Neural crest cell (in vitro differentiated cells): ENCODE measurements at regions not wholly inside any gene's neighbourhood (a gene's known extent, or its start where the extent isn't known, plus 50 kb on each side); places are given as distances from the start of the nearest gene placed in this dataset.

Source experiments
- DNase-seq: peaks from one replicate; pipeline ENCODE4 v3.0.0; 2021; ENCODE audit warnings: low read depth, mixed read lengths, low spot score
- H3K27ac Mint-ChIP-seq: one replicate; pipeline ENCODE4 v1.8.0; 2021; ENCODE audit warnings: mild to moderate bottlenecking, mixed read lengths; ENCODE audit not compliant: unreplicated experiment
- H3K27me3 Mint-ChIP-seq: 2 replicates; pipeline ENCODE4 v1.8.0; 2021; ENCODE audit warnings: low read depth, mild to moderate bottlenecking, mixed read lengths
- H3K36me3 Mint-ChIP-seq: 2 replicates; pipeline ENCODE4 v1.8.0; 2021; ENCODE audit warnings: low read depth, mild to moderate bottlenecking, mixed read lengths
- H3K4me1 Mint-ChIP-seq: 2 replicates; pipeline ENCODE4 v1.8.0; 2021; ENCODE audit warnings: mixed read lengths
- H3K4me3 Mint-ChIP-seq: one replicate; pipeline ENCODE4 v1.8.0; 2021; ENCODE audit warnings: mild to moderate bottlenecking, mixed read lengths
- H3K9me3 Mint-ChIP-seq: 2 replicates; pipeline ENCODE4 v1.8.0; 2021; ENCODE audit warnings: mixed read lengths
- TF ChIP-seq, protein P1 (sequence below): fragments of 200-600 bp; sonication (generic); conservative IDR thresholded peaks from 2 replicates; pipeline ENCODE4 v1.5.0; 2021; ENCODE audit warnings: antibody characterized with exemption, mild to moderate bottlenecking

DNA sequence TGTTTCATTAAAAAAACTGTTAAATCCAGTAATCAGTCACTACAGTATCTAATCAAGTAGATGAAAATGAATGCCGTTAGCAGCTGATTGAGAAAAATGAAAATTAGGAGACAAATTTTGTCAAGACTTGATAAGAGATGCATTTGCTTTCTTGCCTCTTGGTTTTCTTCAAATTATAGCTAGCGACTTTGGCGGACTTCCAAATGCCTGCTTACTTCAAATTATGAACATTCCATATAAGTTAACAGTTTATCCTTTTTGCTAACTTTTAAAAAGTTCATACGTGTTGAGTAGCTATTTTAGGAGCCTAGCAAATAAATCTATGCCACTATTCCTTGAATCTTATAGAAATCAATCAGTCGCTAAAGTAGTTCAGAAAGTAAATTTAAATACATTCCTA is 58.8 kb downstream of the PPP4R3C start:
- no peak for DNase-seq
- Mint-ChIP-seq H3K27ac (no peak overlapping the region), H3K27me3 (no peaks in the 10 kb centered on the region), H3K36me3 (peaks cover 5% of the 10 kb centered on the region), H3K4me1 (no peaks in the 10 kb centered on the region), H3K4me3 (no peak overlapping the region), H3K9me3 (peaks cover 8% of the 10 kb centered on the region)
- TF ChIP-seq, protein P1, sequence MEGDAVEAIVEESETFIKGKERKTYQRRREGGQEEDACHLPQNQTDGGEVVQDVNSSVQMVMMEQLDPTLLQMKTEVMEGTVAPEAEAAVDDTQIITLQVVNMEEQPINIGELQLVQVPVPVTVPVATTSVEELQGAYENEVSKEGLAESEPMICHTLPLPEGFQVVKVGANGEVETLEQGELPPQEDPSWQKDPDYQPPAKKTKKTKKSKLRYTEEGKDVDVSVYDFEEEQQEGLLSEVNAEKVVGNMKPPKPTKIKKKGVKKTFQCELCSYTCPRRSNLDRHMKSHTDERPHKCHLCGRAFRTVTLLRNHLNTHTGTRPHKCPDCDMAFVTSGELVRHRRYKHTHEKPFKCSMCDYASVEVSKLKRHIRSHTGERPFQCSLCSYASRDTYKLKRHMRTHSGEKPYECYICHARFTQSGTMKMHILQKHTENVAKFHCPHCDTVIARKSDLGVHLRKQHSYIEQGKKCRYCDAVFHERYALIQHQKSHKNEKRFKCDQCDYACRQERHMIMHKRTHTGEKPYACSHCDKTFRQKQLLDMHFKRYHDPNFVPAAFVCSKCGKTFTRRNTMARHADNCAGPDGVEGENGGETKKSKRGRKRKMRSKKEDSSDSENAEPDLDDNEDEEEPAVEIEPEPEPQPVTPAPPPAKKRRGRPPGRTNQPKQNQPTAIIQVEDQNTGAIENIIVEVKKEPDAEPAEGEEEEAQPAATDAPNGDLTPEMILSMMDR: no peak

- no peak for DNase-seq
- TF ChIP-seq, protein P1: peak; percentile 7
- Mint-ChIP-seq H3K9me3 (peaks cover 9% of the 10 kb centered on the region), H3K4me1 (no peaks in the 10 kb centered on the region), H3K36me3 (no peaks in the 10 kb centered on the region), H3K27ac (no peak overlapping the region), H3K27me3 (no peaks in the 10 kb centered on the region), H3K4me3 (no peak overlapping the region)
Measured at GRCh38 chrX:27399146-27399456, 64.0 kb downstream of the PPP4R3C start.

GRCh38 chrX:27391623-27392022 is 71.5 kb downstream of the PPP4R3C start:
- H3K4me3 Mint-ChIP-seq: no peak overlapping the region
- no peak for DNase-seq
- TF ChIP-seq, protein P1: no peak
- H3K4me1 Mint-ChIP-seq: no peaks in the 10 kb centered on the region
- no peaks in the 10 kb centered on the region for H3K36me3 Mint-ChIP-seq
- no peaks in the 10 kb centered on the region for H3K27me3 Mint-ChIP-seq
- H3K27ac Mint-ChIP-seq: no peak overlapping the region
- peaks cover 2% of the 10 kb centered on the region for H3K9me3 Mint-ChIP-seq

DNA sequence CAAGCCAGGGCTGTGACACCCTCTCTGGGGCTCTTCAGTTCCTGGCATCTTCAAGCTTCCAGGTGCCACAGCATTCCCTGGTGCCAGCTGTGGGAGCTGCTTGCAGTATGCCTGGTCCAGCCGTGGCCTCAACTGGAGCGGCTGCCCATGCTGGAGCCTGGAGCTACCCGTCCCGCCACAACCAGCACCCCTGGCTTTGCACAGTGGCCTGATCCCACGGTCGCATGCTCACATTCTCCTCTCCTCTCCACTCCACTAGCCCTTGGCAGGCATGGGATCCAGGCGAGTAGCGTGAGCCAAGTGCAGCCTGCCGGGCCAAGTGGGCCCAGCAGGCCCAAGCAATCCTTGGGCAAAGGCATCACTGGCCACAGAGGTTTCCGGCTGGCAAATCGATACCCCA is 81.7 kb downstream of the PPP4R3C start:
- Mint-ChIP-seq H3K27ac (no peak overlapping the region), H3K9me3 (peaks cover 3% of the 10 kb centered on the region), H3K36me3 (no peaks in the 10 kb centered on the region), H3K4me1 (no peaks in the 10 kb centered on the region), H3K4me3 (no peak overlapping the region), H3K27me3 (no peaks in the 10 kb centered on the region)
- DNase-seq: no peak
- TF ChIP-seq, protein P1: no peak

DNA sequence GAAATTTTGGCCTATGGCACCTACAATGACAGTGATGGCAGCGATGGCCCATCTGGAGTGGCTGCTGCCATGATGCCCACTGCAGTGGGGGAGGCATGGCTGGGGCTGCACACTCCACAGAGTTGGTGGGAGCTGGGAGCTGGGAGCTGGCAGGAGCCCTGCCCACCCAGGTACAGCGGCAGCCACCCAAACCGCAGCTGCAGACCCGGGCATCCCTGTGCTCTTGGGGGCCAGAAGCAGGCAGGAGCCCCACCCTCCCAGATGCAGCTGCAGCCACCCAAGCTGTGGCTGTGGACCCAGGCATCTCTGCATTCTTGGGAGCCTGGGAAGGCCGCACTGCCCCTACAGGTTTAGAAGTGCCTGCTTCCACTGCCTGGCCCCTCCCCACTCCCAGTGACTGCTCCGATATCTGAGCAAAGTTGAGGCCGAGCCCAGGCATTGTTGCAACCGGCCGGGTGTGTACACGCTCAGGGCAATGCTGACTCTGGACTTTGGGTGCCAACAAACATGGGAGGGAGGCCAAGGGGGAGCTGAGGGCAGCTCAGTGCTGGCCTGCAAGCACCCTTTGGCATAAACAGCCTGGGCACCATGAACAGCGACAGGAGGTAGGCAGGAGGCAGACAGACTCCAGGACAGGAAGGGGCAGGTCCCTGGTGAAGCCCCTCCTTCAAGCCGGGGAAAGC is 82.8 kb downstream of the PPP4R3C start:
- no peak for DNase-seq
- TF ChIP-seq, protein P1: no peak
- no peaks in the 10 kb centered on the region for H3K36me3 Mint-ChIP-seq
- peaks cover 3% of the 10 kb centered on the region for H3K9me3 Mint-ChIP-seq
- H3K27ac Mint-ChIP-seq: no peak overlapping the region
- H3K27me3 Mint-ChIP-seq: no peaks in the 10 kb centered on the region
- no peaks in the 10 kb centered on the region for H3K4me1 Mint-ChIP-seq
- no peak overlapping the region for H3K4me3 Mint-ChIP-seq
